ENCODE measurements at regions not wholly inside any gene's neighbourhood (a gene's known extent, or its start where the extent isn't known, plus 50 kb on each side); places are given as distances from the start of the nearest gene placed in this dataset.
"Not testable (repeated sequence)": the region's sequence is repeated elsewhere in the genome, so short reads cannot be mapped to it uniquely, and the experiment has no call there.

DNA sequence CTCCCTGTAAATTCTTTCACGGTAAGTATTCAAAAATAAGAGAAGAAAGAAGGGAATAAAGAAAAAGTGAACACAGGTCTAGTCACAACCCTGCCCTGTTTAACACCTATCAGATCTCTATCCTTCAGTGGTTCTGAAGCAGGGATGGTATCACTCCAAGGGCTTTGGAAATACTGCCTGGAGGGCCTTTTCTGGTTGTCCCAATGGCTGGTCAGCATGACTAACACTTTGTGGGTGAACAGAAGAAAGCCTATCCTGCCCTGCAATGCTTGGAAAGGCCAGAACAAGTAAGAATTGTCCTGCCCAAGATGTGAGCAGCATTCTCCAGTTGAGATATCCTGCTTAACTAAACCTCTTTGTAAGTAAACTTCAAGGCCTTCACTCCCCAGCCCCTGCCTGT lies 124.9 kb downstream of the TMEM167A start:
- no peak for DNase-seq (ENCODE audit: low spot score)

GRCh38 chr5:82944267-82944666 lies 132.9 kb downstream of the TMEM167A start:
- DNase-seq (ENCODE audit: low spot score), result not testable (repeated sequence)

GRCh38 chr5:82942083-82942881 lies 134.9 kb downstream of the TMEM167A start:
- DNase-seq (ENCODE audit: low spot score), result no peak

GRCh38 chr5:82938901-82939725 lies 138.1 kb downstream of the TMEM167A start:
- DNase-seq (ENCODE audit: low spot score), result no peak

DNA sequence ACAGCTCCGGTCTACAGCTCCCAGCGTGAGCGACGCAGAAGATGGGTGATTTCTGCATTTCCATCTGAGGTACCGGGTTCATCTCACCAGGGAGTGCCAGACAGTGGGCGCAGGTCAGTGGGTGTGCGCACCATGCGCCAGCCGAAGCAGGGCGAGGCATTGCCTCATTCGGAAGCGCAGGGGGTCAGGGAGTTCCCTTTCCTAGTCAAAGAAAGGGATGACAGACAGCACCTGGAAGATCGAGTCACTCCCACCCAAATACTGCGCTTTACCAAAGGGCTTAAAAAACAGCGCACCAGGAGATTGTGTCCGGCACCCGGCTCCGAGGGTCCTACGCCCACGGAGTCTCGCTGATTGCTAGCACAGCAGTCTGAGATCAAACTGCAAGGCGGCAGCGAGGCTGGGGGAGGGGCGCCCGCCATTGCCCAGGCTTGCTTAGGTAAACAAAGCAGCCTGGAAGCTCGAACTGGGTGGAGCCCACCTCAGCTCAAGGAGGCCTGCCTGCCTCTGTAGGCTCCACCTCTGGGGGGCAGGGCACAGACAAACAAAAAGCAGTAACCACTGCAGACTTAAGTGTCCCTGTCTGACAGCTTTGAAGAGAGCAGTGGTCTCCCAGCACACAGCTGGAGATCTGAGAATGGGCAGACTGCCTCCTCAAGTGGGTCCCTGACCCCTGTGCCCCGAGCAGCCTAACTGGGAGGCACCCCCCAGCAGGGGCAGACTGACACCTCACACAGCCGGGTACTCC lies 144.5 kb downstream of the TMEM167A start:
- DNase-seq (ENCODE audit: low spot score), result not testable (repeated sequence)

- DNase-seq (ENCODE audit: low spot score), result no peak
Measured at GRCh38 chr5:82931110-82931509, 146.1 kb downstream of the TMEM167A start.

GRCh38 chr5:82925061-82925411 lies 152.2 kb downstream of the TMEM167A start:
- no peak for DNase-seq (ENCODE audit: low spot score)

DNA sequence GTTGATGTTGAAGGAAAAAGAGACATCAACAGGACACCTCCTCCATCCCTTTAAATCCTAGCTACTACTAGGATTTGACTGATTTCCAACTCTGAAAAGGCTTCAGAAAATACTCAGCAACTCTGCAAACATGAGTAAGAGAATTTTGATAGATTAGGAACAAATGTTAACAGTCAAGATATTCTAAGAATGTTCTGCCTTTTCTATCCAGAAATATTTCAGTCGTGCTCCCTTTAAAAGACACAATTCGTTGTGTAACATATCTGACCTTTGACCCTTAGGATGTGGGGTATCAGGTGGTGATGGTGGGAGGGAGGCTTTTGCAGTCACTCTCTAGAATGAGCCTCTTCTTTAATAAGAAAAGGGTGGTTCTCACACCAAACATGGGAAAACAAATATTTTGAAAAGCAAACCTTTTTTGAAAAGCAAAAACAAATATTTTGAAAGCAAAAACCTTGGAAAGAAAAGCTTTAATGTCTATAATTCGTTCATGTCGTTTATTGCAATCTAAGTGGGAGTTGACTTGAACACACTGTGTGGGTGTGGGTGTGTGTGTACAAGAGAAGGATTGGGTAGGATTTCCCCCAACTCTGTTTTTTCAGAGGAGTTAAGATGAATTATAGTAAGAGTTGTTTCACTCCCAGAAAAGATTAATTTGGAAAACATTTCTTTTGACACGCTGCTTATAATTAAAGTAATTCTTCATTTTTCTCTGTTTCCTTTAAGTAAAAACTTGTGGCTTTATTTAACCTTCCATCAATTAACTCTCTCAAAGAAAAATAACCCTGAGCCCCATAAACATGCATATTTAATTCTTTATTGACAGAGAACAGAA lies 152.8 kb downstream of the TMEM167A start:
- DNase-seq (ENCODE audit: low spot score), result no peak

DNA sequence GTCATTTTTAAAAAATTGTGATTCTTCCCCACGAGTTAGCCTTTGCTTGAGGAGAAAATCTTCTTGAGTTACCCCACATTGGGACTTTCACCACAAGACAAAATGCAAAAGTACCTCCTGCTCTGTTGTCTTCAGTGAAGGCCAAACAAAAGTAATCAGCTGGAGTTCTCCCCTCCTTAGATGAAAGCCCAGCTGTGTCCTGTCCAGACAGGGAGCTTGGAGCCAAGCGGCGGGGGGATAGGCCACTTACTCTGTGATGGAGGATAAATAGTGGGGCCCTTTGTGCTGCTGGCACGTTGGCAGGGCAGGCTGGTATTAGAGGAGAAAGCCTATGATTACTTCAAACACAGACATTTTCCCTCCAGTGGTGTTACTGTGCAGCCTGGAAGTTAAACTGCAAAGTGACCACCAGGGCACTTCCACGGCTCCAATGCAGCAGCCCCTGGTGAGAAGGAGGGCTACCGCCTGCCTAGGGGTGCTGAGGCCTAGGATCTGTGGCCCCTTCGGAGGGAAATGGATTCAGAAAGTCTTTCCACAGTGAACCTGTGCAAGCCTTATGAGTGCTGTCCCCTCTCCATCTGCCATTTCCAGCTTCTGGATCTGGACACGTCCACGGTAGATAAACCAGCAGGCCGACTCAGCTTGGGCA lies 155.0 kb downstream of the TMEM167A start:
- no peak for DNase-seq (ENCODE audit: low spot score)

DNA sequence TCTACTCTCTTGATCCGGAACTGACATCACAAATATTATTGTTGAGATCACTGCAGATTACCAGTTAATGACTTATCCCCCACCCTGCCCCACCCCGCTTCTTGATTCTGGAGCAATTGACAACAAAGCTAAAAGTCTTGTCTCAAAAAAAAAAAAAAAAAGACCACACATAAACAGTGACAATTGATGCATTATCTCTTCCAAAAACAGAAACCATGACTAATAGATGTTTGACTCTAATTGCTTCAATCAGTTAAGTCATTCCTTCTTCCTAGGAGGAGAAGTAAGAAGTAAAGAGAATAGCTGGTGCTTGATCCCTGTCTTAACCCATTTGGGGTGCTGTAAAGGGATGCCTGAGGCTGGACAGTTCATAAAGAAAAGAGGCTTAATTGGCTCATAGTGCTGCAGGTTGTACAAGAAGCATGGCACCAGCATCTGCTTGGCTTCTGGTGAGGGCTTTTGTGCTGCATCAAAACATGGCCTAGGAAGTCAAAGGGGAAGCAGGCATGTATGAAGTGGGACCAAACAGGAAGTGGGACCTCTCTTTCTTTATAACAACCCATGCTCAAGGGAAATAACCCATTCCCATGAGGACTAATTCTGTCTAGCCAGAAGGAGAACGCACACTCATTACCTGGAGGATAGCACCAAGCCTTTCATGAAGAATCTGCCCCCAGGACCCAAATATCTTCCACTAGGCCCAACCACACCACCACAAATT lies 158.7 kb downstream of the TMEM167A start:
- DNase-seq (ENCODE audit: low spot score), result no peak

DNA sequence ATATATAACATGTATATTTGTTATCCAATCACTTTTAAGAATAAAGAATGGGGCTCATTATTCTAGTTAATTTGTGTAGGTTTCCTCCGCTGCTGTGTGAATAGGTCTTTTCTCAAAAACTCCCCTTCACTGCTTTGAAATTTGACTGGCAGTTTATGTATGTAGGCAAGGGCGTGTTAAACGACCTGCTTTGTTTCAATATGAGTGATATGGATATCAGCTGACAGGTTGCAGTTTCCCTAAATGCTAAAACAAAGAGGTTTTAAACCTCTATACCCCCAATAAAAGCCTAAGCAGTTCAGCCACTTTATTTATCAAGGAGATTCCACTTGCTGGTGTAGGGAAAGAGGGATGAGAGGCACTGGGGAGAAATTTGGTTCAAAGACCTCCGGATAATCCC lies 159.6 kb downstream of the TMEM167A start:
- no peak for DNase-seq (ENCODE audit: low spot score)

DNA sequence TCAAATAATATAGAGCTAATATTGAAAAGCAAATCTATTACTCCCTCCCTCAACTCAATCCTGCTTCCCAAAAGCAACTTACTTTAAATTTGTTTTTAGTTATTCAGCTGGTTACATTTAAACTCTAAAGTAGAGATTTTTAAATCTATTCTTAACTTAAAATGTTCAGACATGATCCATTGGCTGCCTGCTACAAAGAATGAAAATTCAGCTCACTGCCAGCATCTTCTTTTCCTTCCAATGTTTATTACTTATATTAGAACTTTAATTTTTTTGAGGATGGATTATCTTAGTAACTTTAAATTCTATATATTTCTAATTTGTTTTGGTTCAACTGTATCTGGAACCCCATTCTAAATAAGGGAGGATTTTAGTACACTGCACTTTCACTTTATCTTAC lies 163.2 kb downstream of the TMEM167A start:
- DNase-seq (ENCODE audit: low spot score), result no peak

DNA sequence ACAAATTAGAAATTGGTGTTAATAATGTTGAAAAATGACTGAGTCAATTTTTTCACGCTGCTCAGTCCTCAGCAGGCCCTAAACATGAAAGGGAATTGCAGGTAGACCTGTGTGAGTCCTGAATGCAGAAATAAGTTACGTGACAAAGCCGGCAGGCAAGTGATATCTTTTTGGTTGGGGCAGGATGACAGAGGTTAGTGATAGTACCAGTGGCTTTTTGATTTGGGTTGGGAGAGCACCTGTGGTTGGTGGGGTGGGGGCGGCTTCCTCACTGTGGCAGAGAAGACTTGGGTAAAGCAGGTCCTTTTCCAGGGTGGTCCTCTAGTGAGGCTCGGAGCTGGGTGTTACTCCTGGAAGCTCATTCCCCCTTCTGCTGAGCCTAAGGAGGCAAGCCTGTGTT lies 164.7 kb downstream of the TMEM167A start:
- no peak for DNase-seq (ENCODE audit: low spot score)

- DNase-seq (ENCODE audit: low spot score), result no peak
Measured at GRCh38 chr5:82911910-82912309, 165.3 kb downstream of the TMEM167A start.

DNA sequence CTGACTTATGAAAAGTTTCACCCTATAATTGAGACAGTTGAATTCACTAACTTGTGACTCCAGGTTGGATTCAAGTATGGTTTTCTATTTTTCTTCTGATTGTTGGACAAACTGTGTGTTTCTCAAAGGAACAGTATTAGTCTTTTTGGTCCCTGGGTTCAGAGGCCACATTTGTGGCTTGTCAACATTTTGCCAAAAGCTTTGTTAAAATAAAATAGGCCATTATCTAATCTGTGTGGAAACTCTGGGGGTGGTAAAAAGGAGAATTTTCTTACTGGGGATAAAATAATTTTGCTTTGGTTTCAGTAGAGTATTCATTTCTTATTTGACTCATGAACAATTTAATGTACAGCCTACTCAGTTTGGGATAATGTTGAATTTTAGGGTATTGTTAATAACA lies 166.3 kb downstream of the TMEM167A start:
- no peak for DNase-seq (ENCODE audit: low spot score)

DNA sequence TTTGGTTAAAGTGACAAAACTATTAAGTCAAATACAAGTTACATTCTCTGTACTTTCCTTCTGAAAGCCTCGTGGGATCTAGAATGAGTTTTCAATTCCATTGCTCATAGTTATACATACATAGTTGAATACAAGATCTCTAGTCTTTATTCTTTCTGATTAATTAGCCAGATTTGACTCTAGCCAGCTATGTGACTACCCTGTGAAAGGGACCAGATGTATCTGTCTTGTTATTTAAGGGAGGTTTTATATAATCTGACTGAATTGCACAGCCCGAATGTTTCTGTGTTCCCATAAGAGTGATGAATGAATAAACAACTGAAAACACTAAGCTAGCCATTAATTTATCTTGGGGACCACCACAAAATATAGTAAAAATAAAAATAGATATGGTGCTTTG lies 166.7 kb downstream of the TMEM167A start:
- DNase-seq (ENCODE audit: low spot score), result no peak

DNA sequence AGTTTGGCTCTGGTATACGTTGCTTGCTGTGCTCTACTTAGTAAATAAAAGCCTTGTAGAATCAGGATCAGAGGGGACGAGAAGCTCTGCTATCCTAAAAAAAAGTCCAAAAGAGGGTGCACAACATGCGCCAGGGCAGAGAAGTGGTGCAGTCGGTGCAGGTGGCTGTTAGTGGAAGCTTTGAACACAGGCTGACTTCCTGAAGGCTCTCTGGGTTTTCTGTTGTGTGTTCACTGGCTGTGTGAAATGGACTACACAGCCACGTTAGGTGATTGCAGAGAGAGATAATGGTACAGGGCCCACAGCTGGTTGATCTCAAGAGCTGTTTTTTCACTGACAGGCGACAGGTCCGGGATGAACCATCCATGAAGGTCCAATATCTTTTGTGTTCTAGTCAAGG lies 167.4 kb downstream of the TMEM167A start:
- no peak for DNase-seq (ENCODE audit: low spot score)

DNA sequence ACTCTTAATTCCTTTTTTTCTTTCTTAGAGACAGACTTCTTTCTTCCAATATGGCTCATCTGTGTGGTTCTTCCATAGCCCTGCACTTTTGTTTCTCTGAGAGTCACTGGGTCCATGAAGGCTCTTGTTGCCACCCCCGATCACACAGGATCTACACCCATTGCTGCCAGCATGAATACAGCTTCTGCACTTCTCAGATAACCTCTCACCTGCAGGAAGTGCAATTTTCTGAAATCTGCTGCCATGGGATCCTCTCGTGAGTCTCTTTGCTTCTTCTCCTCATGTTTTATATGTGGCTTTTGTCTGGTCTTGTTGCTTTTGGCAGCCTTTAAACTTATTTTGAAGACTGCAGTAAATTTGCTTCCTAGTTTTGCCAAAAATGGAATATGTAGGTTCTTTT lies 171.2 kb downstream of the TMEM167A start:
- no peak for DNase-seq (ENCODE audit: low spot score)

DNA sequence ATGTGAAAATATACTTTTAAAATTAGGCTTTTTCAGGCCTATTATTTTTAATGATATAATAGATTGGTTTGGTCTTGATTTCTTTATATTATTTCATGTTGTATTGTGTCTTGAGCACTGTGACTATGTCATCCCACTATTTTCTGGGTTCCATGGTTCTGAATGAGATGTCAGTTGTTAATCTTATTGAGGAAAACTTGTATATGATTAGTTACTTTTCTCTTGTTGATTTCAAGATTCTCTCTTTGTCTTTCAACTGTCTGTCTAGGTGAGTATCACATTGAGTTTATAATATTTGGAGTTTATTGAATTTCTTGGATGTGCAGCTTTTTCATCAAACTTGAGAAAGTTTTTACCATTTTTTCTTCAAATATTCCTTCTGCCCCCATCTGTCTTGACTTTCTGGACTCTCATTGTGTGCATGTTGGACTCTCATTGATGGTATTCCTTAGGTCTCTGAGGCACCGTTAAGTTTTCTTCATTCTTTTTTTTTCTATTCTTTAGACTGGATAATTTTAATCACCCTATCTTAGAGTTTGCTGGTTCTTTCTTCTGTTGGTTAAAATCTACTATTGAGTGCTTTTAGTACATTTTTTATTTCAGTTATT lies 175.8 kb downstream of the TMEM167A start:
- DNase-seq (ENCODE audit: low spot score), result no peak

- no peak for DNase-seq (ENCODE audit: low spot score)
Measured at GRCh38 chr5:82894716-82895115, 182.5 kb downstream of the TMEM167A start.

Measured in LoVo (cell line).